DND-41 (cell line): ENCODE measurements at regions not wholly inside any gene's neighbourhood (a gene's known extent, or its start where the extent isn't known, plus 50 kb on each side); places are given as distances from the start of the nearest gene placed in this dataset.

Source experiments
- EZH2 ChIP-seq: IDR thresholded peaks from 3 replicates; pipeline ENCODE4 v1.6.1; 2012; ENCODE audit warnings: borderline replicate concordance, low read depth, mild to moderate bottlenecking, moderate library complexity, low read length, inconsistent platforms; ENCODE audit not compliant: severe bottlenecking
- TF ChIP-seq, protein P1 (sequence below): IDR thresholded peaks from 2 replicates; pipeline ENCODE4 v1.5.1; 2012; ENCODE audit warnings: borderline replicate concordance, low read length, moderate library complexity, mild to moderate bottlenecking; ENCODE audit not compliant: poor library complexity, severe bottlenecking; ENCODE audit errors: extremely low read depth

DNA sequence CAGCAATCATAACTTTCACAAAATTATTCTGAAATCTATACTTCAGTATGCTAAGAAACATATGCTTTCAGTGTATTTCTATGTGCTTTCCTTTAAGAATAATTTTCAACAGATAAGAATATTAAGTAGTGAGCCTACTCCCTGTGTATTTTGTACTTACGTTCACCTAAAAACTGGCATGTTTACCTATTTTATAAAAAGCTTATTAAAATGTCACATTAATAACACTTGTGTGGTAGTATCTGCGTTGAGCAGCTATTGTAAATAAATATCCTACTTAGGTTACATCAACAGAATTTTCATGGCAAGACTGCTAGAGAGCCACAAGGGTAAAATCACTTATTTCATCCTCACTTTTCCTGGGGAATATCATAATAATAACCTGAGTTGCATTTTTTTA, 113.4 kb upstream of the SLITRK5 start:
- TF ChIP-seq, protein P1, sequence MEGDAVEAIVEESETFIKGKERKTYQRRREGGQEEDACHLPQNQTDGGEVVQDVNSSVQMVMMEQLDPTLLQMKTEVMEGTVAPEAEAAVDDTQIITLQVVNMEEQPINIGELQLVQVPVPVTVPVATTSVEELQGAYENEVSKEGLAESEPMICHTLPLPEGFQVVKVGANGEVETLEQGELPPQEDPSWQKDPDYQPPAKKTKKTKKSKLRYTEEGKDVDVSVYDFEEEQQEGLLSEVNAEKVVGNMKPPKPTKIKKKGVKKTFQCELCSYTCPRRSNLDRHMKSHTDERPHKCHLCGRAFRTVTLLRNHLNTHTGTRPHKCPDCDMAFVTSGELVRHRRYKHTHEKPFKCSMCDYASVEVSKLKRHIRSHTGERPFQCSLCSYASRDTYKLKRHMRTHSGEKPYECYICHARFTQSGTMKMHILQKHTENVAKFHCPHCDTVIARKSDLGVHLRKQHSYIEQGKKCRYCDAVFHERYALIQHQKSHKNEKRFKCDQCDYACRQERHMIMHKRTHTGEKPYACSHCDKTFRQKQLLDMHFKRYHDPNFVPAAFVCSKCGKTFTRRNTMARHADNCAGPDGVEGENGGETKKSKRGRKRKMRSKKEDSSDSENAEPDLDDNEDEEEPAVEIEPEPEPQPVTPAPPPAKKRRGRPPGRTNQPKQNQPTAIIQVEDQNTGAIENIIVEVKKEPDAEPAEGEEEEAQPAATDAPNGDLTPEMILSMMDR = no peak
- no peak for TF ChIP-seq EZH2
